HG03025 (cell line): ENCODE measurements at regions not wholly inside any gene's neighbourhood (a gene's known extent, or its start where the extent isn't known, plus 50 kb on each side); places are given as distances from the start of the nearest gene placed in this dataset.
"Not testable (repeated sequence)": the region's sequence is repeated elsewhere in the genome, so short reads cannot be mapped to it uniquely, and the experiment has no call there.

ENCODE experiments used
- ATAC-seq: cut with Tn5 transposase; IDR thresholded peaks from one replicate; pipeline ENCODE4 v1.9.1; 2021; ENCODE audit warnings: mild to moderate bottlenecking, moderate library complexity; ENCODE audit not compliant: unreplicated experiment, low FRiP score

DNA sequence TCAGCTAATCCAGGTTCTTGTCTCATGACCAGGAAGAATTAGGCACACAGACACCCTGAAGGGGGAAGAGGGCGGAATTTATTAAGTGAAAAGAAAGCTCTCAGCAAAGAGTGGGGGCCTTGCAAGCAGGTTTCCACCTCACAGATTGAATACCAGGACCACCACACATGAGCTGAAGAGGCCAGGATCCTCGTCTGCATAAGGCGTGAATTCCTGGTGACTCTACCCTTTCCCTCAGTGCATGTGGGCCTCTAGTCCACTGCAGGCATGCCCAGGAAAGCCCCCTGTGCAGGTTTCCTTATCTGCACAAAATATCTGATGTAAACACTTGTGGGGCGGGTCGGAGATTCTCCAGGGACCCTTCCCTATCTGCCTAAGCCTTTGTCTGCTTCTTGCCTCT lies 782.1 kb upstream of the LRRN3 start:
- no peak for ATAC-seq

DNA sequence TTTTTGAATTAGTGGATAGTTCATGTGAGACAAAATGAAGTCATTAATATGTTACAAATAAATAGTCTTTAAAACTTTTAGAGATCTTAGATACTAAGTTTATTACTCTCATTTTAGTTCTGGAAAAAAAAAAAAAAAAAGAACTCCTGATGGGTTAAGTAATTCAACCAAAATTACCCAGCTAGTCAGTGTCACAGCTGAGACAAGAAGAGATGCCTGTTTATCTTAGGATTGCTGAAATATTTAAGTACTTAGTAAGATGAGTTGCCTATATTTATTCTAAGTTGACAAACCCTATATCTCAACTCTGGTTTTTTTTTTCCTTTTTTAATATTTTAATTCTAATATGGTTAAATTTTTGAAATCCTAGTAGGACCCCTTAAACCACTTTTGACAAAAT lies 781.0 kb upstream of the LRRN3 start:
- no peak for ATAC-seq

DNA sequence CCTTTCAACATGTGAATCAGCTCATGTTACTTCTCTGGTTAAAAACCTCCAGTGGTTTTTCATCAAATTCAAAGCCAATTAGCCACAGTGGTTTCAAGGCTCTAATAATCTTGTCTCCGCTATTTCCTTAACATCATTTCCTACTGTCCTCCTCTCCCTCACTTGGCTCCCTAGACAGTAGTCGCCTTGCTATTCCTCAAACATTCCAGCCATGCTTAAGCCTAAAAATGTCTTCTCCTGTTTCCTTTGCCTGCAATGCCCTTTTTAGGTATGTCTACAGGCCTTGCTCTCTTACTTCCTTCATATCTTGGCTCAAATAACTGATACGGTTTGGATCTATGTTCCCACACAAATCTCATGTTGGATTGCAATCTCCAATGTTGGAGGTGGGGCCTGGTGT lies 779.4 kb upstream of the LRRN3 start:
- ATAC-seq, result no peak

DNA sequence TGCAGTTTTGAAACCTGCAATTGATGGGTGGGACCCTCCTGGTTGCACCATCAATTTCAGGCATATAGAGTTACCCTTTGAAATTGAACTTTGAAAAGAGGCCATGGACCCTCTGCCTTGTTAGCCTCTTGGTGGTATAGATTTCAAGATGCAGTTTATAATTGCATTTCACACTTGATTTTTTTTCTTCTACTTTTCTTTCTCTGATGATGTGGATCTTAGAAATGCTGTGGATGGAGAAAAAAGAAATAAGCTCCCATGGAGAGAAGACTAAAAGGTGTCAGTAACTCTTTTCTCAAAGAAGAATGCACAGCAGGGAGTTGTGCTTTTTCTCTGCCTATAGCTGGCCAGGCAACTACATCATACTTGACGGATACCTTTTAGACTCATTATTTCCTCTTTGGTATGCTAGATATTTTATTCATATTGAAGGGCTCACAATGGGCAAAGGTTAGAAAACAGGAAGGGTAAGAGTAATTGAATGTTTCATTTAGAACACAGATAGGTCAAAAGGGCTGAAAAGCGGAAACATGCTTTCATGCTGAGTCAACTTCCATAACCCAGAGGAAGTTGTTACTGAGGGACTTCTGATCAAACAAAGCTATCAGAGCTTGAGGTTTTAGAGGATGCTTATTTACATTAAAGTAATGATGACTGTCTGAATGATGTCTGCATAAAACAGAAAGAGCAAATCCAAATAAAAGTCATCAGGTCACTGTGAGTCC lies 773.2 kb upstream of the LRRN3 start:
- ATAC-seq, result no peak

DNA sequence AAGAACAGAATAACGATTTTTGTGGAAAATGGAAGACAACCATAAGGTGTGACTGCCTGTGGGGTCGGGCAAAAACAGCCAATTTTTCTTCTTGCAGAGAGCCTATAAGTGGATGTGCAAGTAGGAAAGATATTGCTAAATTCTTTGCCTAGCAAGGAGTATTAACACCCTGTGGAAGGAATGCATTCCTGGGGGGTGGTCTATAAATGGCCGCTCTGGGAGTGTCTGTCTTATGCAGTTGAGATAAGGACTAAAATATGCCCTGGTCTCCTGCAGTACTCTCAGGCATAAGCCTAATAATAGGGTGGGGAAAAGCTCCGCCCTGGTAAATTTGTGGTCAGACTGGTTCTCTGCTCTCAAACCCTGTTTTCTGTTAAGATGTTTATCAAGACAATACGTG lies 770.6 kb upstream of the LRRN3 start:
- not testable (repeated sequence) for ATAC-seq

DNA sequence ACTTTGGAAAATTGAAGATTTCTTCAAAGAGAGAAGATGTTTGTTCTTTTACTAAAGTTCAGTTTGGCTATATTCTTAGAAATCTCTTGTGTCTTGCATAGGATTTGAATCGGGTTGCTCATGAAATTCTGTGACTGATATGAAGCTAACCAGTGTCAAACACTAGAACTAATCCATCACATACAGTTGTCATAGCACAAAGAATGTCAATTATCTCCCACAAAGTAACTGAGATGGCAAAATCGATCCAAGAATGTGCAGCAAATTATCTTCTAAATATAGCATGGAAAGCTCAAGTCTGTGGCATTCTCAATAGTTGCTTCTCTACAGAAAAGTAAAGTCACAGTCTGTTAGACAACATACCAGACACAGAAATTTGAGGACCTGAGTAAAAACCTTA lies 768.1 kb upstream of the LRRN3 start:
- no peak for ATAC-seq

DNA sequence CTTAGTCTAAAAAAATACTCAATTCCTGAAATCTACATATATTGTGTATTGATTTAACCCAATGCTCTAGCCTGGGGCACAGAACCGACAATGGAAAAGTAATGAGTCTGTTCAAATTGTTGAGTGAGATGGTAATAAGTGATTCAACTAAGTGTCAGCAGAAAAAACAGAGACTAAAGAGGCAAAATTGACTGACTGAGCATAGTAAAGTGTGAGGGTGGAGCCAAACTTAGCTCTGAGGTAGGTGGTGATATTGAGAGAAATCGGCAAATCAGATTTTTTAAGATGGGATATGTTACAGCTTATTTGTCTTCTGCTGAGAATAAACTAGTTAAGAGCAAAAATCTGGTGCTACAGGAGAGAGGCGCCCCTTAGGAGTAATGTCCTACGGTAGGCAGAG lies 764.0 kb upstream of the LRRN3 start:
- no peak for ATAC-seq

DNA sequence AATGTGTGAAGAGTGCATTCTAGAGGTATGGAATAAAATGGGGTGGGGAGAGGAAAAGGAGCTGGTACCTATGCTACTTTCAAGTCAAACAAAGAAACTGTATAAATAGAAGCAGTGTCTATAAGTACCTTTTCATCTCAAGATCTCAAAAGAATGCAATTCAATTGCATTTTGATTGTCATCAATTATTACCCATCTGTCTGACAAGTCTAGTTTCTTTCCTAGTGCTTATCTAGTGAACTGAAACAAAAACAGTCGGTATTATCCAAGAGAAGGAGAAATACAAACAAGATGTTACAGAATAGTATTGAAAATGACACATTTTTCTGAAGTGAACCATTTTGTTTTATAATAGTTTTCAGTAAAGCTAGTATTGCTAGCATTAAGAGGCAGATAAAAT lies 754.5 kb upstream of the LRRN3 start:
- ATAC-seq, result no peak

DNA sequence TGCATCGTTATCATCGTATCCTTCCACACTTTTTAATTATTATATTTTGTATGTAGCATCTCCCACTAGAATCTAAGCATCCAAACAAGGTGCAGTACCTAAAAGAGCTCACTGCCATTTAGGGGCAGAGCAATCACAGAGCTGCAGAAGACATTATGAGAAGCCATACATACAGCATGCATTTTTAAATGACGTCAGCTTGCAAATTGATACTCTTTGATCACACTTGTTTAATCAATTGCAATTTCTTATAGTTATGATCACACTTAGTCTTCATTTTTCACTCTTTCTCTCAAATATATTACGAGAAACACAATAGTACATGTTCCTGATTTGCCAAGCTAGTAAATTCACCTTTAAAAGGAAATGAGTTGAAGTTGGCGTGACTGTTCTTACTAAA lies 753.3 kb upstream of the LRRN3 start:
- no peak for ATAC-seq

DNA sequence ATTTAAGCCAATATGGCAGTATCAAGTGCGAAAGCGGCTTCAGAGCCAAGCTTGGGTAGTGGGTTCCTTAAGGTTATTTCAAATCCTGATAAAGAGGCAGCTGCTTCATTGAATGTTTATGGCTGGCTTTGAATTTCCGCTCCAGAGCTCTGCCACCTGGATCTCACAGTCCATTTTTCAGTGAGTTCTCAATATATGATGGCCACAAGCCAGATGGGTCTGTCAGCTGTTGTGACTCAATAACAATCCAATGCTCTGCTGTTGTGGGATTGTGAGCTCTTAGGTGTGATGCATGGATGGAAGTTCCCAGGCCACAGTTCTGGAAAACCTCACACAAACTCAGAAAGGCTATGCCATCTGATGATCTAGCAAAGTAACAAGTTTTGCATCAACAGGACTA lies 743.8 kb upstream of the LRRN3 start:
- no peak for ATAC-seq

DNA sequence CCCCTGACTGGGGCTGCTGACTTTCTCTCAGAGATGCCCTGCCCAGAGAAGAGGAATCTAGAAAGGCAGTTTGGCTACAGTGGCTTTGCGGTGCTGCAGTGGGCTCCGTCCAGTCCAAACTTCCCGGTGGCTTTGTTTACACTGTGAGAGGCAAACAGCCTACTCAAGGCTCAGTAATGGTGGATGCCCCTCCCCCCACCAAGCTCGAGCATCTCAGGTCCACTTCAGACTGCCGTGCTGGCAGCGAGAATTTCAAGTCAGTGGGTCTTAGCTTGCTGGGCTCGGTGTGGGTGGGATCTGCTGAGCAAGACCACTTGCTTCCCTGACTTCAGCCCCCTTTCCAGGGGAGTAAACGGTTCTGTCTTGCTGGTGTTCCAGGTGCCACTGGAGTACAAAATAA lies 734.5 kb upstream of the LRRN3 start:
- ATAC-seq, result no peak

DNA sequence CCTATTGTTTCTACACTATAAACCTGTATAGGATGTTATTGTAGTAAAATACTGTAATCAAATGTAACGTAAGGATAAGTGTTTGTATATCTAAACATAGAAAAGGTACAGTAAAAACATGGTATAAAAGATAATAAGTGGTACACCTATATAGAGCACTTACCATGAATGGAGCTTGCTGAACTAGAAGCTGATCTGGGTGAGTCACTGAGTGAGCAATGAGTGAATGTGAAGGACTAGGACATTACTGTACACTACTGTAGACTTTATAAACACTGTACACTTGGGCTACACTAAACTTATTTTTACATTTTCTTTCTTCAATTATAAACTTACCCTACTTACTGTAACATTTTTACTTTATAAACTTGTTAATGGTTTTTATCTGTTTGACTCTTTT lies 732.9 kb upstream of the LRRN3 start:
- no peak for ATAC-seq

DNA sequence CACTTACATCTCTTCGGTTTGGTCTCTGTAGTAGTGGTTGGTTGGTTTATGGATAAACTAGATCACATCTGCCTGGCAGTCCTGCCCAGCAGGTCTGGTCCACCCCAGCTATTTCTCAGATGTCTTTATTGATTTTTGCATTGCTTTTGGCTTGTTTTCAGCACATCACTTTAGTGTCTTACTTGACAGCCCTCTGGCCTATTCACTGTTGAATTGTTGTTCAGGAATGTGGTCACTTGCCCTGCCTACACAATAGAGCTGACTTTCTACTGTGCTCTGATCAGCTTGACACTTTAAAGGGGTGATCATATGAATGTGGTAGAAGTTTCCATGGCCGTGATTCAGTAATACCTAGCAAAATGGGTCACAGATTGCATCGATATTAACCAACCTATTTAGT lies 719.2 kb upstream of the LRRN3 start:
- no peak for ATAC-seq

DNA sequence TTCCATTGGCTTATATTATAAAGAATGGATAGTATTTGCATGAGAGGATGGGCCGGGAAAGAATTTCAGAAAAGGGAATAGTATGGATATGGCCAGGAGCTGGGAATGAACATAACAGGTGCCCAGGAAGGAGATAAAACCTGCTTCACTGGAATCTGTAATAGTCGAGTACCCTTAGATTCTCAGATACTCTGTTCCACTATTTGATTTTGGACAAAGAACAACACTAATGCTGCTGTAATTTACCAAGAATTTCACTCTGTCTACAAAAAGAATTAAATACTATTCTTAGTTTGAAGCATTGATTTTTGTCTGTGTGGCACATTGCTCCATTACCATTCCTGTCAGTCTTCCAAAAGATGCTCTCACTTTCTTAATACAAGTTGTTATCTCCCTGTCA lies 718.2 kb upstream of the LRRN3 start:
- ATAC-seq, result no peak

DNA sequence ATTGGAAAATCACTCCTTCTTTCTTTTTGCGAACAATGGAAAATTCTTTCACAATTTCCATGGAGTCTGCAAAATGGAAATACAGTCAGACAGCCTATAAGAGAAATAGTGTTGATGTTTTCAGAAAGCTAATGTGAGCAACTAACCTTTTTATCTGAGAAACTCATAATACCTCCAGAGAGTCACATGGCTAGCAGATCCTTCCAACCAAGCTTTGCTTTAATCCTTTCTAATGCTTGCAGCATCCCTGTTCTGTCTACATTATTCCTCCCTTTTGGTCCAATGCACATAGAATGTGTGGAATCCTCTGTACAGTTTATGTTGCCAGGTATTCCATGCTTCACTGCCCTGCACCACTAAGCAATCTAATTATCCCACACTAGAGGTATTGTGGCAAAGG lies 717.5 kb upstream of the LRRN3 start:
- no peak for ATAC-seq

DNA sequence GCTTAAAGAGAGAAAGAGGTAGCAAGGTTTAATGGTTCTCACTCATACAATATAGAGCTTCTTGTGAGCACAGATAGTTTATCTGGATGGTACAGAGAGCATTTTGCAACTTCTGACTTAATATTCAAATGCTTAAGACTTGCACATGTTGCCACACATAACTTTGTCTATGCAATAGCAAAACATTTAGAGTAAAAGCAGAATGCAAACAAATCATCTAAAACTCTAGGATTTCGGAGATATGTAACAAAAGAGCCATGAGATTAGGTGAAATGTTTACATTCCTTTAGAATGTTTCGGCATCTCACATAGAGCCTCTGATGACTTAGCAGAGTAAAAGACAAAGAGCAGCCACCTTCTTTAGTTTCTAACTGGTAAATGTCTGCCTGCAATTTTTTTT lies 717.1 kb upstream of the LRRN3 start:
- ATAC-seq, result no peak

DNA sequence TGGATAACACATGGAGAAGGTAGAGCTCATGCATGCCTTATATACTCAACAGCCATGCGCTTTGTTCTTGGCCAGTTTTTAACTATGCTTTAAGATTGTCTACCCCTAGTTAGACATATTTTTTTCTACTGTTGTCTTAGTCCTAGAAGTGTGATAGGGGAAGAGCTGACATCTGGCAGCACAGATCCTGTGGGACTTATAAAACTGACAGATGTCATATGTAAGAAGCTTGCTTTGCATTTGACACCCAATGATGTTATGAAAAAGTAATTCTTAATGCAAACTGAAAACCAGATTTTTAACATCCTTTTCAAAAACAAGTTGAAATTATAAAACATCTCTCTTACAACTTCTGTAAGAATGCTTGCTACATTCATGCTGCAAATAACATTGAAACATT lies 715.9 kb upstream of the LRRN3 start:
- no peak for ATAC-seq

DNA sequence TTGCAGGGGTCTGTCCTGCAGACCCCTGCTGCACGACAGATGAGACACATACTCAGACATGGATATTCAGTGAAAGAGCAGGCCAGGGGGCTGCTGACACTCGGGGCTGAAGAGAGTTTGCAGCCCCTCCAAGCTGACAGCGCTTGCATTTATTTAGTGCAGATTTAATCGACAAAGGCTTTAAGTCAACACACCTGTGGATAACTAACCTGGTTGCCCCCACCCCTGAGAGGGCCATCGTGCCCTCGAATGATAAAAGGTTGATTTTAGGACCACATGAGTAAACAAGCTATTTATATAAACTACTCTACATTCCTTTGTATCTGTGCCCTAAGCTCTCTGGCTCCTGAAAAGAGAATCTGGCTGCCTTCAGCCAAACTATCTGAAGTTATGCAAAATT lies 708.2 kb upstream of the LRRN3 start:
- ATAC-seq, result no peak

DNA sequence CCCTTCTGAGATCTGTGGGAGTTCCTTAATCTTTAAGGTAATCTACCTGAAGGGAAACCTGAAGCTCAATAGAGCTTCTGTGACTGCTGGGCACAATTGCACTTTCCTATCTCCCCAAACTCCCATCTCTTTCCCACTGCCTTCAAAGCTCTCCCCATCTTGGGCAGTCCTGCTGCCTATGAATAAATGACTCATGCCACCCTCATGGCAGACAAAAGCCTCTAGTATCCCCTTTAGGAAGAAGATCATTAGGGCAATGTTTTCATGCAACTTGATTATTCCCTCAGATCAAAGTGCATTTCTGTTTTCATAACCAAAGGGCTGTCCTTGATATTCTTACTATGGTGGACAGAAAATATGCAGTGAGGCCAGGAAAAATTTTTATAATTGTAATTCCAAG lies 704.9 kb upstream of the LRRN3 start:
- no peak for ATAC-seq

DNA sequence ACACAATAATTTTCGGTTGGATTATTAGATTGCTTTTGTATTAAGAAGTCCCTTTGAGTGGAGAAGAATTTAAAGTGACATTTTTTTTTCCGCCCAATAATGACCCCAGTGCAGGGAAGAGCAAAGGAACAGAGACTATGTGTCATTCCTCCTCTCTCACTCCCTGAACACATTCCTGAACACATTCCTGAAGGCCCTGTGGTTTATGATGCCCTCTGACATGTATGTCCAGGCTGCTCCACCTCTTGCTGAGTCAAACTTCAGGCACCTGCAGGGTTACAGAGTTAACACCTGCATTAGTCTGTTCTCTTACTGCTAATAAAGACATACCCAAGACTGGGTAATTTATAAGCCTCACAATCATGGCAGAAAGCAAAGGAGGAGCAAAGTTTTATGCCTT lies 704.0 kb upstream of the LRRN3 start:
- ATAC-seq, result no peak

DNA sequence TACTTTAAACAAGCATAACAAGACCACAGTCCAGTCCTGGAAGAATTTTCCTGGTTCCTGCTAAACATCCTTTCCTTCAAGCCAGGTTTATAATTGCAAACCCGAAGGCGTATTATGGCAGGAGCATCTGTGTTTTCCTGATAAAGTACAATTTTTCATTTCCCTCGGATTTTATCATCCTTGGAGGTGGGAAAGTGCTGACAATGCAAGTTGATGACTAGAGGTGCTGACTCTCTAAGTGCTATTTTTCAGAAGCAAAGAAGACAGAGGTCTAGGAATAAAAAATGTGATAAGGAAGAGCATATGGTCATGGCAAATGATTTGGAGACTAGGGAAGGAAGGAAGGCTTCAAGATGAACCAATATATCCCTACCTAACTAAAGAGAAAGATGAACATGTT lies 703.2 kb upstream of the LRRN3 start:
- no peak for ATAC-seq

DNA sequence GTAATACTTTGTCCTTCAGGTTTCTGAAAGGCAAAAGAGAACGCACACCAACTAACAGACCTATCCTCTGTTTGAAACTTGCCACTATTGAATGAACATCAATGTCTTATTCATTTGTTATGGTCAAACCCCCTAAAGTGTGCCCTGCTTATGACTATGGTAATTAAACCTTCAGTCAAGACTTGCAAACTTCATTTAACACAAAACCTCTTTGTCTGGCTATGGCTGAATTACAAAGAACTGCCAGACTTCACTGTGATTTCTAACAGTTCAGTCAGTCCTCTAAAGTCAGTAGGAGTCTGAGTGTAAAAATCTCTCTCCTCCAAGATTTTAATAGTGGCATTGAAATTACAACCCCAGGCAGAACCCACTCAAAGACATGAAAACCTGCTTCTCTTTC lies 702.5 kb upstream of the LRRN3 start:
- ATAC-seq, result no peak

DNA sequence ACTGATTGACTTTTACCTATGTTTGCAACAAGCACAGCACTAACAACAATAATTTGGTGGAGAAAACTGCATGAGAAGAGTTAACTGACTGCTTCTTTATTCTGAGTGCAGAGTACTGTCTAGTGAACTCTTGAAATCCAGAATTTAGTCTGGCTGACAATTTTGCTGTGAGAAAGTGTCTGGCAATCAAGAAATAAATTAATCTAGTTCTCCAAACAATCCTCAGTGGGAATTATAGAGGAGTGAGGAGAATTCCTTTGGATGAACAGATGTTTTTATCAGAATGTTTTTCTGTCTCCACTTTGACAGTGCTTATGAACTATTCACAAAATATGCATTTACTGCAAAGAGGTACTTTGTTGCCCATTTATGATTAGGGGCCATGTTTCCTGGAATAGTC lies 694.9 kb upstream of the LRRN3 start:
- ATAC-seq, result no peak
